Suppressor macrophage (primary cell): ENCODE measurements at regions not wholly inside any gene's neighbourhood (a gene's known extent, or its start where the extent isn't known, plus 50 kb on each side); places are given as distances from the start of the nearest gene placed in this dataset.
"Not testable (repeated sequence)": the region's sequence is repeated elsewhere in the genome, so short reads cannot be mapped to it uniquely, and the experiment has no call there.

Experiments used
- DNase-seq, 4 experiments: peaks; one replicate each; pipeline ENCODE4 v3.0.0-alpha.2; 2020 to 2022

DNA sequence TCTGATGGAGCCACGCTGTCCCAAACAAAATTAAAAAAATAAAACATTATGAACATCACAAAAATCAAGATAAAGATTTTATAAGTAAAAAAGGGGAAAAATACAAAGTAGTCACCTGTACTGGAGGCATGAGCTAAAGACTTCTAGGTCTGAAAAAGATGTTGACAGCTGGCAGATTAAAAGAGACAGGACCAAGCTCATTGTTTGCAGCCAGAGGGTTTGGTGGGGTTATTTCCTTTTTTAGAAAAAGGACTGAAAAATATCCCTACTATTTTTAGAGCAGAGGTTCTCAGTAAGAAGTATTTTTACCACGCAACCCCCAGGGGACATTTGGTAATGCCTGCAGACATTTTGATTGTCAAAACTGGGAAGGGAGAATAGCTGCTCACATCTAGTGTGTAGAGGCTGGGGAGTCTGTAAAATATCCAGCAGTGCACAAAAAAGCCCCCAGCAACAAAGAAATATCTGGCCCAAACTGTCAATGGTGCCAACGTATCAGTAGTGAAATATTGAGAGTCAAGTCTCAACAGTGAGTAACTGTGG is 353.4 kb downstream of the TLE1 start:
- no peak for DNase-seq

GRCh38 chr9:81321551-81321950 is 367.8 kb downstream of the TLE1 start:
- no peak for DNase-seq

DNA sequence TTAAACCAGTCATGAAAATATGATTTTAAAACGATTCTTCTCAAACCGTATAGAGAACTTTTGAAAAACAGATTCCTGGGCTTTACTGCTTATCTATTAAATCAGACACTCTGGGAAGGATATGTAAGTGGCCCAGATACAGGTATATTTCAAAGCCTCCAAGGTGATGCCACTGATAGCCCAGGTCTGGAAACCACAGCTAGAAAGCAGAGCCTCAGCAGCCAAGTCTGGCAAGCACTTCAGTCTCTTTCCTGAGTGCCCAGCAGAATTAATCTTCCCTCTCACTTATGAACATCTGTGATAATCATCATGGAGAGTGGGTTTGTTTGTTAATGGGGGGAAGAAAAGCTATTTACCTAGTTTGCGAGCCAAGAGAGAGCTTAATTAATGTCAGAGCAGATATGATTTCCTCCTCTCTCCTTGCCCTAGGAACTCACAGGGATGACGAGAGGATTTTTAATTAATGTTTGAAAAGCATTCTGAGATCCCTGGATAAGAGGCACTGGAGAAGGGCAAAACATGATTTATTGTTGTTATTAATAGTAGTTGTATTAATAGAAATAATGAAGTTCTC is 368.4 kb downstream of the TLE1 start:
- no peak for DNase-seq

- DNase-seq = peak in 1 of 4 experiments; percentile 3
Measured at GRCh38 chr9:81318571-81318970, 370.8 kb downstream of the TLE1 start.

DNA sequence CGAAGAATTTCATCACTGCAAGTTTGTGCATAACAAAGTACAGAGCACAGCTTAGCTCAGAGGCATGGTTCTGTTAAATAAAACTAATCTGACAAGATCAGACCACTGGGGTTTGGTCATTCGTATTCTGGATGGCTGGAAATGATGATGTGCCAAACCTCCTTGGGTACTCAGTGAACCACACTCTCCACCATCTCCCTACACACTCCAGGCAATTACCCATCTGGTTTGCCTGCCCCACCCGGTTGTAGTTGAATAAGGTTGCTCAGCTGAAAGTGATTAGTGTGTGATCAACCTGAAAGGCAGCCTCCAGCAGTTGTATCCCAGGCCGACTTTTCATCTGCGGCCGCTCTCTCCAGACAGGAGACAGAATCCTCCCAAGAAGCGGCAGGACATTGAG is 371.4 kb downstream of the TLE1 start:
- DNase-seq = no peak

- no peak for DNase-seq
Measured at GRCh38 chr9:81317223-81317622, 372.1 kb downstream of the TLE1 start.

- DNase-seq = peak; percentile 14 to 65 (median 52)
Measured at GRCh38 chr9:81314490-81314889, 374.9 kb downstream of the TLE1 start.

DNA sequence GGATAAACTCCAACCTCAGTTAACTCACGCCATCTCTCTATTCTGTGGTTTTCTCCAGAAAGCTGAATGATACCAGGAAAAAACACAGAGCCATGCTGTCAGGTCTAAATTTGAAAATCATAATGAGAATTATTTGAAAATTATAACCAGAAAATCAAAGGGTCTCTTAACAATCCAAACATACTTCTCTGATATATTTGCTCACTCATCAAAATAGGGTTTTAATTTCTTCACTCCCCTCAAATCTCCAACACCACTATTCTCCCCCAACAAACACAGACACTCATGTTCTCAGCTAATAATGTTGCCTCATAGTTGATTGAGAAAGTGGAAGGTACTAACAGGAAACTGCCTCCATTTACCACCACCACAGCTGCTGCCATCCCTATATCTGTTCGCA is 375.5 kb downstream of the TLE1 start:
- DNase-seq = no peak

GRCh38 chr9:81312346-81312745 is 377.0 kb downstream of the TLE1 start:
- no peak for DNase-seq

DNA sequence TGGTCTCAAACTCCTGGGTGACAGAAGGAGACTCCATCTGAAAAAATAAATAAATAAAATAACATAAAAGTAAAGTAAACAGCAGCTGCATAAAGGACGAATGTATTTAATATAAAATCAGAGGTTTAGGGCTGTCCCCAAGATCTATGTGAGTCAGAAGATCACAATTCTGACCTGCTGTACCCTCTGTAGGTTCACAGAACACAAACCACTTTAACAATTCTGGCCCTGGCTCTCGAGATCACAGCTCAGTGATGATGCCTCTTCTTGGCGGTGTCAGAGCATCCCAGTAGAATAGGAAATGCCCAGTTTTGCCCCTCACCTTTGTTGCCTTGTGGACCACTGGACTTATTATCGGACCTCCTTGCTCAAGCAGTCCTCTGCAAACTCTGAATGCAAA is 380.9 kb downstream of the TLE1 start:
- DNase-seq = no peak

- not testable (repeated sequence) for DNase-seq
Measured at GRCh38 chr9:81307791-81308190, 381.6 kb downstream of the TLE1 start.

GRCh38 chr9:81305561-81306182 is 383.7 kb downstream of the TLE1 start:
- DNase-seq = peak in 1 of 4 experiments; percentile 27

- DNase-seq = no peak
Measured at GRCh38 chr9:81303658-81304057, 385.7 kb downstream of the TLE1 start.

DNA sequence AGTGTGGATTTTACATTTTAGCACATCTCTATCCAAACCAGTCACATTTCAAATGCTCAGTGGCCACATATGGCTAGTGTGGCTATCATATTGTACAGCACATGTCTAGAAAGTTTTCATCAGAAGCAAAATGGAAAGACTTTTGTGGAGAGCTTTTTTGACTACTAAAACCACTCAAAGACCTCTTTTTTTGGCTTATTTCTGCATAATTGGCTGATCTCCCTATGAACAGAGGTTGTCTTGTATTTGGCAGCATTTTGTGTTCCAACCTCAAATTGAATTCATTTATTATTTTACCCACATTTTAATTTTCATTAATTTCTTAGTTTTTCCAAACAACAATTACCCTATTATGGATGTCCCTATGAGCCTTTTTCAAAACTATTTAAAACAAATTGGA is 395.7 kb downstream of the TLE1 start:
- no peak for DNase-seq

GRCh38 chr9:81292056-81292805 is 397.1 kb downstream of the TLE1 start:
- no peak for DNase-seq

DNA sequence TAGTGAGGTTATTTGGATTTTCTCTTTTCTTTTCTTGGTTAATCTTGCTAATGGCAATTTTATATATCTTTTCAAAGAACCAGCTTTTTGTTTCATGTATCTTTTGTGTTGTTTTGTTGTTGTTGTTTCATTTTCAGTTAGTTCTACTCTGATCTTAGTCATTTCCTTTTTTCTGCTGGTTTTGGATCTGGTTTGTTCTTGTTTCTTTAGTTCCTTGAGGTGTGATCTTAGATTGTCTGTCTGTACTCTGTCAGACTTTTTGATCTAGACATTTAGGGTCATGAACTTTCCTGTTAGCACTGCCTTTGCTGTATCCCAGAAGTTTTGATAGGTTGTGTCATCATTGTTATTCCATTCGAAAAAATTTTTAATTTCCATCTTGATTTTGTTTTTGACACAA is 399.7 kb downstream of the TLE1 start:
- peak in 1 of 4 experiments; percentile 10 for DNase-seq

- DNase-seq = no peak
Measured at GRCh38 chr9:81268048-81268447, 421.3 kb downstream of the TLE1 start.

GRCh38 chr9:81266674-81267073 is 422.7 kb downstream of the TLE1 start:
- DNase-seq = peak in 1 of 4 experiments; percentile 6

DNA sequence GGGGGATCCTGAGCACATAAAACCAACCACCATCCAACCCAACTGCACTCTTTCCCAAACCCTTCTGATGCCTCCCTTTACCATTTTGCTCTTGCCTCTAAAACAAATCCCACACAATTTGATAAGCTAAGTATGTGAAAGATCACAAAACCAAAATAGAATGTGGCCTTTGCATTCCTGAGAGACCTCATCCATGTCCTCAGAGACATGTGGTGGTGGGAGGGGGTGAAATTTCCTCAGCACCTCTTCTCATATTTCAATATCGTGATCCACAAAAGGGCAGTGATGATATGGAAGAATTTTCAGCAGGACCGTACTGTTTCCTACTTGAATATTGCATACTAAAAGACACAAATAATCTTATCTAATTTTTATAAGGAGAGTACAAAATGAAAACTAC is 423.3 kb downstream of the TLE1 start:
- no peak for DNase-seq

GRCh38 chr9:81264516-81264915 is 424.8 kb downstream of the TLE1 start:
- peak in 3 of 4 experiments; percentile 9 to 35 (median 12) for DNase-seq

- DNase-seq = peak; percentile 20 to 65 (median 44)
Measured at GRCh38 chr9:81259896-81260295, 429.5 kb downstream of the TLE1 start.

DNA sequence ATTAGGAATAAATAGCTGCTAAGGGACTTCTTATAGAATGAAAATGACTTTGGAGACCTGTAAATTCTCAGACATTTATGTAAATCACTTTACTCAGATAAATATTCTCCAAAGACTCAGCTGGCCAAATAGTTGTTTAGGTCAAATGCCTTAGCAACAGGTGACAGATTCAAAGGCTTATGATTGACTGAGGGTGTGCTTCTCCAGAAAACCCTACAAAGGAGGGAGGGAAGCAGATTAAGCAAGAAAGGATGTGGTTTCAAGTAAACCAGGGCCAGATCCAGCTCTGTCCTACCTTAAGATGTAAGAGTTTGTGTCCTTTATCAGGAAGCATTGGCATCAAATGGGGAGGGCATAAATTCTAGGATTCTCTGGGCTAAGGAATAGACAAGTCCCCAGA is 433.0 kb downstream of the TLE1 start:
- no peak for DNase-seq

GRCh38 chr9:81250606-81251005 is 438.7 kb downstream of the TLE1 start:
- no peak for DNase-seq

- no peak for DNase-seq
Measured at GRCh38 chr9:81250041-81250440, 439.3 kb downstream of the TLE1 start.
